GM18951 (cell line): ENCODE measurements at regions not wholly inside any gene's neighbourhood (a gene's known extent, or its start where the extent isn't known, plus 50 kb on each side); places are given as distances from the start of the nearest gene placed in this dataset.

Source experiments
- POLR2A ChIP-seq: IDR thresholded peaks from 4 replicates; pipeline ENCODE4 v1.6.1; 2011; ENCODE audit warnings: mild to moderate bottlenecking; ENCODE audit not compliant: insufficient read length, insufficient read depth; ENCODE audit errors: extremely low read depth
- in situ Hi-C: fragments of 300-500 bp; cut with MboI; formaldehyde crosslinking; loops from one replicate; pipeline ENCODE4 v1.12.0; 2022; ENCODE audit warnings: low sequenced_read_pairs, mixed read lengths, inconsistent platforms; ENCODE audit not compliant: unreplicated experiment

GRCh38 chr9:129474740-129475404, 146.0 kb downstream of the C9orf50 start:
- TF ChIP-seq POLR2A: no peak
- in situ Hi-C loops: no loop called here

- in situ Hi-C loops: no loop called here
Measured at GRCh38 chr9:129473523-129474244, 147.2 kb downstream of the C9orf50 start.

DNA sequence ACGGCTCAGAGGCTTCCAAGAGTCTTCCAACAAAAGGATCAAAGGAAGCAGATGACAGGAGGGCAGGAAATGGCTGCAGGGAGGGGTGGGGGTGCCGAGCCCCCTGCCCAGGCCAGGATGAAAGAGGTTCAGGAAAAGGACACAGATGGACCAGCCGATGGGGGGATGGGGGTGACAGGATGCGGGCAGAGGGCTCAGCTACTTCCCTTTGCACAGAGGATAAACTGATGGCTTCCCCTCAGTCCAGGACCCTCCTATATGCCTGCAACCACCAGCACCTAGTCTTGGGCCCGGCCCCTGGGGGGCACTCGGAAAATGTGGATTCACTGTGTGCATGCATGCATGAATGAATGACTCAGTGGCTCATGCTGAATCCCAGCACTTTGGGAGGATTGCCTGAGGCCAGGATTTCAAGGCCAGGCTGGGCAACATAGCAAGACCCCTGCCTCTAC, 148.2 kb downstream of the C9orf50 start:
- TF ChIP-seq POLR2A: no peak
- in situ Hi-C loops: no loop called here

More at GRCh38 chr9:129473523-129474244, 147.2 kb downstream of the C9orf50 start:
- no peak for TF ChIP-seq POLR2A

DNA sequence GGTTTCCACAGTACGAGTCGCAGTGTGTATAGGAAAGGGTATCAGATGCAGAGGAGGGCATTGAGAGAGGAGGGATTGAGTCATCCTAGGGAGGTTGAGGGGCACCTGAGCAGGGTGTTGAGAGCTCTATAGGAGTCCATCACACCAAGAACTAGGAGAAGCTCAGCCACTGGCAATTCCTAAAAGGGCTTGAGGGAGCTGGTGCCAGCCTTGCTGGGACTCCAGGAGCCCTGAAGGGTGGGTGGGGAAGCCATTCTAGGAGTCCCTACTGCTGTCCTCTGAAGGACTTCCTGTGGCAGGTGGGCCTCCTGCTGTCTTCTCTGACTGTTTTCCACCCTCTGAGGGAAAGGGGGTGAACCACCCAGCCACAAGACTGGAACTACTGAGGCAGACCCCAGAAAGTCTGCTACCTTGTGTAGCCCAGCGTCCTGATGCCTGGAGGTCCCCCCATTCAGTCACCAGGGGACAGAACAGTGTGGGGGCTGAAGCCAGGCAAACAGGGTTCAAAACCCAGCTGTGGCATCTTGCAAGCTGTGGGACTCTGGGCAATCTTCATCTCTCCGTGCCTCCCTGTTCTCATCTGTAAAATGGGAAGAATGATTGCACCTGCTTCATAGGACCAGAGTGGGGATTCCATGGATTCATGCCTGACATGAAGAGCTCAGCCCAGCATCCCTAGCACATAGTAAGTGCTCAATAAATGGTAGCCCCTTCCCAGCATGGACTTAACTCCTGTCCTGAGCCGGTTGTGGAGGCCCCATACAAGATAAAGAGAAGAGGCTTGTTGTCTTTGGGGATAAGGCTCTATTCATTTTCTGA, 149.5 kb downstream of the C9orf50 start:
- in situ Hi-C loops: no loop called here
- no peak for TF ChIP-seq POLR2A

GRCh38 chr9:129469988-129470316, 150.9 kb downstream of the C9orf50 start:
- no peak for TF ChIP-seq POLR2A
- in situ Hi-C loops: no loop called here

DNA sequence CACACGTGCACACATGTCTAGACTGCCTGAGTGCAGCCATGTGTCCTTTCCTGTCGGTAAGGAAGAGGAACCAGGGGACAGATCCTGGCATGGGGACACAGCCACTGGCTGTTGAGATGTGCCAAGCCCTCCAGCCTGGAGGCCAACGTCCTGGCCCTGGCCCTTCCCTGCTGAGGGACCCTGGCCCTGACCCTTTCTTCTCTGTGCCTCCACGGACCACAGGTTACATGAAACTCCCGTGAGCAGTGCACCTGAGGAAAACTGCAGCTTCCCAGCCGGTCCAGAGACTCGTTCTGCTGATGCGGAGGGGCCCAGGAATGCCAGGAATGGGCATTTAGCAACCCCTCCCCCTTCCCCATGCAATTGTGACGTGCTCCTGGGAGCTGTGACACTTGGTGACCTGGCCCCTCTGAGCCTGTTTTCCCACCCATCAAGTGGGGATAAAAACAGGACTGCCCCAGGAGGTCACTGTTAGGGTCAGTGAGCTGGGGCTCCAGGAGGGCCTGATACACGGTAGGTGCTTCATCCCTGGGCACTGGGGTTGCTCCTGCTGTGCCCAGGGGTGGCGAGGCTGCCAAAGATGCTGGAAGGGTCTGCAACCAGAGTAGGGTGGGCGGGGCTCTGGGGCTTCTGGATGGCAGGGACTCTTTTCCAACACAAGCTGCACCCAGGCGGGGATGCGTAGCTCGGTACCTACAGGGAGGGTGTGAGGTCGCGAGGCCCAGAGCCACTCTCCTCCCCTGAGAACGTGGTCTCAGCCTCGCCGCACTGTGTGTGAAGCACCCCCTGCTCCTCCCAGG, 151.5 kb downstream of the C9orf50 start:
- in situ Hi-C loops: no loop called here
- TF ChIP-seq POLR2A: no peak

GRCh38 chr9:129467739-129468666, 152.9 kb downstream of the C9orf50 start:
- TF ChIP-seq POLR2A: no peak
- in situ Hi-C loops: no loop called here

GRCh38 chr9:129467004-129467588, 153.8 kb downstream of the C9orf50 start:
- TF ChIP-seq POLR2A: no peak
- in situ Hi-C loops: no loop called here

DNA sequence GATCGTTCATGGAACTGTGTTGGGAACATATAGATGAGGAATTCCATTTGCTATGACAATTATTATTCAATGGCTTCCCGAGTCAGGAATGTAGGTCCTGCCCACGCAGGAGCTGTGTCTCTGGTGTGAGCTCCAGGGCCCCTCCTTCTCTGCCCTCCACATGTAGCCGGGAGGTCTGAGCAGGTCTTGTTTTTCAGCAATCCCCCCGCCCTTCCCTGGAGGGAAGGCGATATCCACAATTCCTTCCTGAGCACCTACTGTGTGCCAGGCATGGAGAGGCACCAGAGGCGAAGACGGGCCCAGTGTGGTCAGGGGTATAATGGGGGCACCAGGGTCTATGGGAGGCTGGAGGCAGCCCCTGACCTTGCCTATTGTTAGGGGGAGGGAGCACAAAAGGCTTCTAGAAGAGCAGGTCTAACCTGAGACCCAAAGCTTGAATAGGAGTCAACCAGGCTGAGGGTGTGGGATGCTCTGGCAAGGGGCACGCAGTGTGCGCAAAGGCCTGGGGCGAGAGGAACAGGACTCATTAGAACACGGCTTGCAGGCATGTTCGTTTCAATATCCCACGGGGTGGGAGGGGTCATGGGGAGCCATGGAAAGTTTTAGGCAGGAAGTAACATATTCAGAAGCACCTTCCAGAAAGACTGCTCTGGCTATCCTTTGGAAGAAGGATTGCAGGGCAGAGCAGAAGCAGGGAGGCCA, 154.9 kb downstream of the C9orf50 start:
- TF ChIP-seq POLR2A: no peak
- in situ Hi-C loops: no loop called here

GRCh38 chr9:129464972-129465833, 155.7 kb downstream of the C9orf50 start:
- in situ Hi-C loops: no loop called here
- TF ChIP-seq POLR2A: no peak

GRCh38 chr9:129463994-129464393, 156.9 kb downstream of the C9orf50 start:
- in situ Hi-C loops: no loop called here
- TF ChIP-seq POLR2A: no peak
